Ishikawa (cell line): ENCODE measurements at regions not wholly inside any gene's neighbourhood (a gene's known extent, or its start where the extent isn't known, plus 50 kb on each side); places are given as distances from the start of the nearest gene placed in this dataset.

Experiments
- CEBPB ChIP-seq: IDR thresholded peaks from 2 replicates; pipeline ENCODE4 v1.6.1; 2012
- CREB1 ChIP-seq: IDR thresholded peaks from 2 replicates; pipeline ENCODE4 v1.6.1; 2012; ENCODE audit warnings: low read depth
- EP300 ChIP-seq: IDR thresholded peaks from 2 replicates; pipeline ENCODE4 v1.6.1; 2012; ENCODE audit warnings: borderline replicate concordance
- FOXM1 ChIP-seq: IDR thresholded peaks from 2 replicates; pipeline ENCODE4 v1.6.1; 2012; ENCODE audit warnings: low read depth, borderline replicate concordance
- MAX ChIP-seq: IDR thresholded peaks from 2 replicates; pipeline ENCODE4 v1.6.1; 2012
- NFIC ChIP-seq: IDR thresholded peaks from 2 replicates; pipeline ENCODE4 v1.6.1; 2012
- RAD21 ChIP-seq: IDR thresholded peaks from 2 replicates; pipeline ENCODE4 v1.6.1; 2012; ENCODE audit warnings: low read depth
- REST ChIP-seq: IDR thresholded peaks from 2 replicates; pipeline ENCODE4 v1.6.1; 2012; ENCODE audit warnings: low read depth, mild to moderate bottlenecking
- TAF1 ChIP-seq: IDR thresholded peaks from 2 replicates; pipeline ENCODE4 v1.6.1; 2012; ENCODE audit warnings: low read depth, mild to moderate bottlenecking
- TCF12 ChIP-seq: IDR thresholded peaks from 2 replicates; pipeline ENCODE4 v1.6.1; 2012; ENCODE audit warnings: low read depth
- TEAD4 ChIP-seq: IDR thresholded peaks from 2 replicates; pipeline ENCODE4 v1.6.1; 2012
- USF1 ChIP-seq: IDR thresholded peaks from 2 replicates; pipeline ENCODE4 v1.6.1; 2012
- YY1 ChIP-seq: IDR thresholded peaks from 2 replicates; pipeline ENCODE4 v1.6.1; 2012; ENCODE audit warnings: low read depth
- ZBTB7A ChIP-seq: IDR thresholded peaks from 2 replicates; pipeline ENCODE4 v1.6.1; 2012; ENCODE audit warnings: low read depth

- TF ChIP-seq MAX (no peak), YY1 (no peak), CREB1 (no peak), ZBTB7A (no peak), REST (no peak), TAF1 (no peak), FOXM1 (no peak), RAD21 (no peak), EP300 (no peak), TCF12 (no peak), USF1 (no peak), TEAD4 (no peak), CEBPB (no peak), NFIC (no peak)
These were observed 2023.0 kb upstream of the AGA start for GRCh38 chr4:179465131-179465797.
